ENCODE measurements at regions not wholly inside any gene's neighbourhood (a gene's known extent, or its start where the extent isn't known, plus 50 kb on each side); places are given as distances from the start of the nearest gene placed in this dataset.

GRCh38 chr17:73717690-73718089 is 73.4 kb upstream of the SDK2 start:
- TF ChIP-seq CTCF (IDR thresholded peaks at IDR 0.05) (no peak), POLR2AphosphoS5 (IDR thresholded peaks at IDR 0.05) (no peak)
